GM19023 (cell line): ENCODE measurements at regions not wholly inside any gene's neighbourhood (a gene's known extent, or its start where the extent isn't known, plus 50 kb on each side); places are given as distances from the start of the nearest gene placed in this dataset.

Experiments used
- ATAC-seq: cut with Tn5 transposase; IDR thresholded peaks from one replicate; pipeline ENCODE4 v1.9.1; 2021; ENCODE audit warnings: mild to moderate bottlenecking, moderate library complexity; ENCODE audit not compliant: unreplicated experiment

DNA sequence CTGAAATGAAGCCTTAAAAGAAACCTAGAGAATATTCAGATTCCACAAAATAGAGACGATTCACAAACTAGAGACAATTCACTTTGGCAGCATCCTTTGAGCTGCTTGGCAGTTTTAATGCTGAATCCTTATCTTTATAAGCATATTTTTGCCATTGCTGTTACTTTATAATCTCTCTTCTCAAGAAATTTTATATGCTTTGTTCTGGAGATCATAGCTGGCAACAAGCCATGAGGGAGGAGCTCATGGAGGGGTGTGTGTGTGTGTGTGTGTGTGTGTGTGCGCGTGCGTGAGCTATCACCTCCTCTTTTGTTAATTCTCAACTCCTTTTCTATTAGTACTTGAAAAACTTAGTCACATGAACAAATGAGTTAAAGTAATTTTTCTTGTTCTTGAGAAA is 495.0 kb upstream of the RGMA start:
- ATAC-seq: no peak

DNA sequence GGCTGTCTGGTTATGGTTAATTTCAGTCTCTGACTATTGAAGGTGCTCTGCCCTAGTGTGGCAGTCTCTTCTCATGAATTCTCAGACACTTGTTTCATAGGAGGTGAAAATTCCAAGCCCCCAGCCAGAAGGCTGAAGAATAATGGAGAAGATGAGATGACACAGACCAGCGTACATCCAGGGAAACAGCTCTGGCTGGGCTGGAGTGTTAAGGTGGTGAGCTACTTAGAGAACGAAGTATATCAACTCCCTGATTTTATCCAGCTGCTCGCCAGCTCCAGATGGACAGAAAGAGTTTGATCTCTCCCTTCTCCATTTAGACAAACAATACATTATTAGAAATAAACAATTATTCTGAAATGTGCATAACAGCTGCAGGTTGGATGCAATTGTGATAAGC is 494.5 kb upstream of the RGMA start:
- no peak for ATAC-seq

DNA sequence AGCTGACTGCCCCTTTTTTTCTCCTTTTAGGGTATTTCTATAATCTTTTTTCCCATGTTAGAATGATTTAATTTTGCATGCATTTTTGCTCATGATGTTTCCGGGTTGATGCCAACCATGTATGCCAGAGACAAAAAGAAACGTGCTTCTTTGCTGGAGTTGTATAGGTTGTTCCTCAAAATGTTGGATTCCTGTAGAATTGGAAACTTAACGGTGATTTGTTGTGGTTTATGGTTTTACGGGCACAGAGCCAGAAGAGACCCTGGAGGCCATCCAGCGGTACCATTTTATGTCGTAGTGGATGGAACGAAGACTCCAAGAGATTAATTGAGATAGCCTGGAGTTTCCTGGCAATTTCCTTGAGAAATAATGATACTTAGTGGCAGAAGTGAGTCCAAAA is 481.5 kb upstream of the RGMA start:
- ATAC-seq: no peak

DNA sequence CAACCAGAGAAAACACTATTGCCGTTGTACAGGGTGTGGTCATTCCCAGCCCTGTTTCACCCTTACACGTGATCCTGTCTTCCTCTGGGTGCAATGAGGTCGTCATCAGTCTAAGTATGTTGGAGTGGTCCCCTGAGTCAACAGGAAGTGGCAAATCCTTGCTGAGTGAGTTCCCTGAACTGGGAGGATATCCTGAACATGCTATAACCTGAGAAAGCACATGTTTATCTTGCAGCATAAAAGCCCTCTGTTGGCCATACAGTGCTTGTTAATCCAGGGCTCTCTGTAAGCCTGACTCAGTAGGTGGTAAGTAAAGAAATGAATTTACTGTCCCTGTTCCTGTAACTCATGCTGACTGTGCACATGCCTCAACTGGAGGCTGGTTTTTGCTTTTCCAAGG is 477.8 kb upstream of the RGMA start:
- no peak for ATAC-seq

DNA sequence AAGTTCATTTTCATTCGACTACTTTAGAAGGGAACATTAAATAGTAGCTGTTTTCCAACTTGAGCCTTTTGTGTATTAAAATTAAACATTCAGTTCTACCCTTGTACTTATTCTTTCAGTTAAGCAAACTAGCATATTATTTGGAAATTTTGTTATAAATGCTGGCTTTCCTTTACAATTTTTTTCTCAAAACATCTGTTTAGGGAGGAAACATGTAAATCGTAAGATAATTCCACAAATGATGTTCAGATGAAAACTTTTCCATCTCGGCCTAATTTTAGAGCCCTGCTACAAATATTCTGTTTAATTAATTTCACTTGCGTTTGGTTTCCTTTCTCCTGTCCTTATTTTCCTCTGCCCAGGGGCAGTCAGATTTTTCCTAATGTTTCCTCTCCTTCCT is 476.2 kb upstream of the RGMA start:
- no peak for ATAC-seq

DNA sequence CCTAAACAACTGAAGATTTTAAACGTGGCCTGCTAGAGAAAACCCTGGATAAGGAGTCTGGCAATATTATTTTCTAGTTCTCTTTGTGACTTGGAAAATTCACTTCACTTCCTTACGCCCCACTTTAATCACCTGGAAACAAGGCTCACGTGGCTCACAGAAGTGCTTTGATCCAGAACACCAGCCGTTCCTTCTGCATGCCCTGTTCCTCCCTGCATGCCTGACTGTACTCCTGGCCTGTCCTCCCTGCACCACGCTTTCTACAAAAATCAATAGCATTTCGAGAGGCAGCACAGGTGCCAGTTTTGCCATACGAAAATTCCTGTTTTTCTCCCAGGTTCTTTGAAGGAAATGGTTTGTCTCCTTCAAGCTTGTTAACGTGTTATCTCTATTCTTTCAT is 474.2 kb upstream of the RGMA start:
- ATAC-seq: no peak

DNA sequence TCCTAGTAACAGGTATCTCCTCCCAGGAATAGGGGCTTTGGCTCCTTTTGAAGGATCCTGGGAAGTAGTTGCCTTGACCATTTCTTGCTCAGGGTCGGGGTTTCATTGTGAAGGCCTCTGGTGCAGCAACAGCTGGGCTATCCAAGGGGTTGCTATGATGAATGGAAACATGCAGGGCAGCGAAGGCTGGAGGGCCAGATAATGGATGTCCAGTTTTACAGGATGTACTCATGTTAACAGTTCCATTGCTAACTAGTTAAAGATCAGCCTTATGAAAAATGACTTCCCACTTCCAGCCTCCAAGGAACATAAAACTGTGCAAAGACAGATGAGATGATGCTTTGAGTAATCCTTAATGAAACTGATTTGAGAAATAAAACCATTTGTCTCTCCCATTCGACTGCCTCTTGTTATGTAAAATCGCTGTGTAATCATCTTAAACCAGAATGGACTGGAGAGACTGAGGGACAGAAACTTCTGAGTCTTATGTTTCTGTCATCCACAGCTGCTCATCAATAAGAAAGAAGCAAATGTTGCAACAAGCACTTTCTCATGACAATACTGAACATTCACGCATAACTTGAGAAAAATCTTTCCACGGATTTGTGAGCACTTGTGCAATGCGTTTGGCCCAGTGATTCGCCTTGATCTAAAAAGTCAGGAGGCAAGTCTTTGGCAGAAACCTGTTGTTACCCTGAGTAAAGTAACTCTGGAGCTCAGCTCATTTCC is 473.5 kb upstream of the RGMA start:
- no peak for ATAC-seq

DNA sequence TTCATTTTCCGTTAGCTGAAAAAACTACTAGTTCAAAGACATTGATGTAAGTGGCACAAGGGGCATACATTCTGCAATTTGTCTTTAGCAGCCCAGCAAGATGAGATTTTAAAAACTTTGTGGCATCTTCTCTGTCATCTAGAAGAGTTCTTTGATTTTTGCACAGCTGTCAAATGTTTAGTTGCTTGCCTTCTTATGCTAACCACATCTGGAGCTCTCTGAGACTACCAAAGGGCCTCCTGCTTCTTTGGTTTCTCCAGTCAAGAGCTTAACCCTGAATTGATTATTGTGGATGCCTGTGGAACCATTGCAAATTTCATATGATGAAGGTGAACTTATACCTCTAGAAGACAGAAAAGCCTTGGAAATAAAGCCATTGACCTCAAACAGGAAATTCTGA is 468.7 kb upstream of the RGMA start:
- no peak for ATAC-seq

- ATAC-seq: no peak
Measured at GRCh38 chr15:93553167-93553935, 464.3 kb upstream of the RGMA start.

- ATAC-seq: no peak
Measured at GRCh38 chr15:93543093-93543492, 454.1 kb upstream of the RGMA start.

- no peak for ATAC-seq
Measured at GRCh38 chr15:93527374-93528050, 438.5 kb upstream of the RGMA start.

DNA sequence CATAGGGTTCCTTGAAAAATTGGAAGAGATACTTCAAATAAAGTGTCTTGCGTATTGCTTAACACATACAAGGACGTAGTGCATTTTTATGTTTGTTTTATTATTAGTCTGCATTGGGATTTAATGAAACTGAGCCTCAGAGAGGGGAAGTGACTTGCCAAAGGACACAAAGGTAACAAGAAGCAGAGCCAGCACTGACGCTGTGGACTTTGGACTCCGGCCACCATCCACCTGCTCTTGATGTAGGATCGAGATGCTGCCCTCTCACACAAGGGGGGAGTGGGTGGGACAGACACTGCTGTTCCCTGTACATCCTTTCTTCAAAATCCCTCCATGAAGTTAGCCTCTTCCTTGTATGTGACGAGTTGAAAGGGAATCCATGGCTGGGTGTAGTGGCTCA is 435.4 kb upstream of the RGMA start:
- no peak for ATAC-seq

DNA sequence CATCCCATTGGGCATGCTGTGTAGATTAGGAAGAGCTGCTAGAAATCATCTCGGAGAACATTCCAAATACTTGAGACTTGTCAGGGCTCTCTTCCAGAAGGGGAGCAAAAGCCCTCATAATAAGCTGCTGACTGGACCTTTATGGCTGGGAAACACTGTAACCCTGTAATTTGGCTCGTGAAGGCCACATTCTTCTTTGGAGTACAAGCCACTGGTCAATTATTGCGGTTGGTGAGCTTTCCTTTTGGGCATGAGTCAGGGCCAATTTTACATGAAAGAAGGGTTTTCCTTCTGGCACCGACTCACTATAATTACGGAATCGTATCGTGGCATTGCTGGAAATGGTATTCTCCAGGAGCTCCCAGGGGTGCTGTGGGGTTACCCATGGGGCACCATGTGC is 434.5 kb upstream of the RGMA start:
- no peak for ATAC-seq

DNA sequence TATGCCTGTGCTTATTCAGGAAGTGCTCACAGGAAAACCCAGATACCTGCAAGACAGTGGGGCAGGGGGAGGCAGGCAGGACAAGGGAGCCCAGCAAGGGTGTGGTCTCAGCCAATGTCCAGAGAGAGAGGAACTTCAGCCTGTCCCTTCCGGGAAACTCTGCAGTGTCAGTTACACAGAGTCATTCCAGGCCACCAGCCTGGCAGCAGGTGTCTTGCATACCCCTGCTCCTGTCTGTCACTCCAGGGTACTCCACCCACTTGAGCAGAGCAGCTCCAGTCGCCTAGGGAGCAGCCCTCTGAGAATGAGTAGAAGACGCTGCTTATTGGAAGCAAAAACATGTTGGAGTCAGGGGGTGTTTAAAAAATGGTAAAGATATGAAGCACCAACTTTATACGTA is 431.2 kb upstream of the RGMA start:
- no peak for ATAC-seq

GRCh38 chr15:93519599-93519998 is 430.6 kb upstream of the RGMA start:
- no peak for ATAC-seq

- no peak for ATAC-seq
Measured at GRCh38 chr15:93517176-93517575, 428.2 kb upstream of the RGMA start.

DNA sequence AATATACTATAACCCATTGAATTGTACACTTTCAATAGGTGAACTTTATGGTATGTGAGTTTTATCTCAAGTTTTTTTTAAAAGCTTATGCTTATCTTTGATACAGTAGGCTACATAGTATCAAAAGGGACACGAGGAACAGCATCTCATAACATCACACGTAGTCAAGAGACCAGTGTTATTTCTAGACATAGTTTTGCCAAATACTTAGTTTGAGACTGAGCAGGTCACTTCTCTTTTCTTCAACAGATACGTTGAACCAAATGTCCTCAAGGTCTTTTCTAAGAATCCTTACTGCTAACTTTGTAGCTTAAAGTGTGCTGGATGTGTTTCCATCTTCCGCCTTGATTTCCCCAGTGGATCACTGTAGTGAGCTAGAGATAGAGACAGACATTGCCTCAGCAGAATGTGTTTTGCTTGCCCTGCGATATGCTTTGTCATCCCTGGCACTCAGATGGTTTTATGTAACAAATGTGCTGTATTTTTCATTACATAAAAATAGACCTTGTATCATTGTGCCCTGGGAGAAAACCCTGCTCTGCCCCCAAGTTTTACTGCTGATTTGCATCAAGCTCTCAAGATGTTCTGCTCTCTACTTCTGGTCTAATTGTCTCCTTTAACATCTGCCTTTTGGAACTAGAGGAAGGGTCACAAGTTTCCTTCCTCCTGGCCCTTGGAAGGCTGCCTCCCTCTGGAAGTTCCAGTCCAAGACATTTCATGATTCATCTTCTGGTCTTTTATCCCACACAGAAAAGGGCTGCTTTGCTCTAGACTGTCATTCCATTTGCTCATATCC is 426.4 kb upstream of the RGMA start:
- no peak for ATAC-seq

GRCh38 chr15:93506646-93507045 is 417.6 kb upstream of the RGMA start:
- no peak for ATAC-seq

GRCh38 chr15:93505506-93505905 is 416.5 kb upstream of the RGMA start:
- no peak for ATAC-seq

DNA sequence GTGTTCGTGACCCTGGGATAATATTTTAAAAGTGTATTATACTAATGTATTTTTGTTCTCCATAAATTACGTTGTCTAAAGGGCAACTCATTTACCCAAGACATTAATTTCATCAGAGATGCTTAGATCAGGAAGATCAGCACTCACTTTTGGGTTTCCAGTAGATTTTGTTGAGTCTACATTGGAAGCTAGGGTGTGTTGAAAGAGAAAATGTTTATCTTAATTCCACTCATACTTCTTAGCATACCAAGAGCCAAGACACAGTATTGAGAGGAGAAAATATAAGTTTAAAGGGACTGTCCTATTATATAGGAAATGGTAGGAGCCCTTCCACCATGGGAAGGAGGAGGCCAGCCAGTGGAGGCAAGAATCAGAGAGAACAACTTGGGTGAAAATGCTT is 412.9 kb upstream of the RGMA start:
- ATAC-seq: no peak

- ATAC-seq: no peak
Measured at GRCh38 chr15:93500155-93500554, 411.1 kb upstream of the RGMA start.
